ENCODE measurements at regions not wholly inside any gene's neighbourhood (a gene's known extent, or its start where the extent isn't known, plus 50 kb on each side); places are given as distances from the start of the nearest gene placed in this dataset.

DNA sequence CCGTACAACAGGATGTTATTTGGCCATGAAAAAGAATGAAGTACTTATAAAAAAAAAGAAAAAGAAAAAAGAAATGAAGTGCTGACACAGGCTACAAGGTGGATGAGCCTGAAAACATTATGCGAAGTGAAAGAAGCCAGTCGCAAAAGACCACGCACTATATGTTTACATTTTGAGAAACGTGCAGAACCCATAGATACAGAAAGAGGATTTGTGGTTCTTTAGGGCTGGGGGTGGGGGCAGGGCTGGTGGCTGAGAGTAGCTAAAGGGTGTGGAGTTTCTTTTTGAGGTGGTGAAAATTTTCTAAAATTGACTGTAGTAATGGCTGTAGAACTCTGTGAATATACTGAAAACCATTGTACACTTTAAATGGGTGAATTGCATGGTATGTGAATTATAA lies 86.0 kb upstream of the FAM20C start:
- Histone ChIP-seq H4K20me1 (ENCODE audit: insufficient read depth) (no peaks in the 10 kb centered on the region), H3K27ac (ENCODE audit: low read depth, low read length) (no peak overlapping the region), H3K79me2 (ENCODE audit: insufficient read depth, low read length) (no peaks in the 10 kb centered on the region), H3K9me2 (ENCODE audit: insufficient read depth) (no peaks in the 10 kb centered on the region), H3K4me1 (ENCODE audit: control insufficient read depth in 1 of 2, insufficient read depth in 2 of 2, low read length in 2 of 2) (peaks cover 0 to 7% of the 10 kb centered on the region in 2 experiments; a peak in 2 of 4 replicates), H3K4me2 (ENCODE audit: low read length) (no peak overlapping the region), H3K9ac (ENCODE audit: low read length) (no peak overlapping the region), H3K4me3 (replicated peaks in 1 of 2; ENCODE audit: low read depth in 1 of 2, low read length in 2 of 2) (no peak overlapping the region), H3K36me3 (ENCODE audit: control insufficient read depth in 1 of 2, insufficient read depth in 2 of 2, low read length in 2 of 2) (no peaks in the 10 kb centered on the region), H3K9me3 (ENCODE audit: control insufficient read depth in 1 of 2, insufficient read depth in 1 of 2, low read depth in 1 of 2, low read length in 2 of 2) (no peaks in the 10 kb centered on the region), H2AFZ (ENCODE audit: low read depth, low read length, poor library complexity, severe bottlenecking) (no peak overlapping the region), H3K27me3 (ENCODE audit: insufficient read depth, low read length) (peaks cover 20% of the 10 kb centered on the region)
- DNase-seq (ENCODE audit: low read depth, low spot score) (no peak), ATAC-seq (no peak)
- TF ChIP-seq POLR2A (IDR thresholded peaks at IDR 0.05; ENCODE audit: borderline replicate concordance, extremely low read depth, insufficient read depth, insufficient read length) (no peak), FOSL1 (IDR thresholded peaks at IDR 0.05; ENCODE audit: low read depth) (no peak), EGR1 (IDR thresholded peaks at IDR 0.05; ENCODE audit: low read depth) (no peak), TCF7L2 (IDR thresholded peaks at IDR 0.05; ENCODE audit: borderline replicate concordance, extremely low read depth, insufficient read depth, insufficient read length) (no peak), SIN3A (IDR thresholded peaks at IDR 0.05; ENCODE audit: low read depth) (no peak), EZH2 (IDR thresholded peaks at IDR 0.05) (no peak), CEBPB (IDR thresholded peaks at IDR 0.05; ENCODE audit: low read depth) (no peak), JUND (IDR thresholded peaks at IDR 0.05) (no peak), POLR2AphosphoS5 (IDR thresholded peaks at IDR 0.05; ENCODE audit: low read depth, low read length) (no peak), ZFX (IDR thresholded peaks at IDR 0.05) (no peak)
- TF ChIP-seq, protein P1, sequence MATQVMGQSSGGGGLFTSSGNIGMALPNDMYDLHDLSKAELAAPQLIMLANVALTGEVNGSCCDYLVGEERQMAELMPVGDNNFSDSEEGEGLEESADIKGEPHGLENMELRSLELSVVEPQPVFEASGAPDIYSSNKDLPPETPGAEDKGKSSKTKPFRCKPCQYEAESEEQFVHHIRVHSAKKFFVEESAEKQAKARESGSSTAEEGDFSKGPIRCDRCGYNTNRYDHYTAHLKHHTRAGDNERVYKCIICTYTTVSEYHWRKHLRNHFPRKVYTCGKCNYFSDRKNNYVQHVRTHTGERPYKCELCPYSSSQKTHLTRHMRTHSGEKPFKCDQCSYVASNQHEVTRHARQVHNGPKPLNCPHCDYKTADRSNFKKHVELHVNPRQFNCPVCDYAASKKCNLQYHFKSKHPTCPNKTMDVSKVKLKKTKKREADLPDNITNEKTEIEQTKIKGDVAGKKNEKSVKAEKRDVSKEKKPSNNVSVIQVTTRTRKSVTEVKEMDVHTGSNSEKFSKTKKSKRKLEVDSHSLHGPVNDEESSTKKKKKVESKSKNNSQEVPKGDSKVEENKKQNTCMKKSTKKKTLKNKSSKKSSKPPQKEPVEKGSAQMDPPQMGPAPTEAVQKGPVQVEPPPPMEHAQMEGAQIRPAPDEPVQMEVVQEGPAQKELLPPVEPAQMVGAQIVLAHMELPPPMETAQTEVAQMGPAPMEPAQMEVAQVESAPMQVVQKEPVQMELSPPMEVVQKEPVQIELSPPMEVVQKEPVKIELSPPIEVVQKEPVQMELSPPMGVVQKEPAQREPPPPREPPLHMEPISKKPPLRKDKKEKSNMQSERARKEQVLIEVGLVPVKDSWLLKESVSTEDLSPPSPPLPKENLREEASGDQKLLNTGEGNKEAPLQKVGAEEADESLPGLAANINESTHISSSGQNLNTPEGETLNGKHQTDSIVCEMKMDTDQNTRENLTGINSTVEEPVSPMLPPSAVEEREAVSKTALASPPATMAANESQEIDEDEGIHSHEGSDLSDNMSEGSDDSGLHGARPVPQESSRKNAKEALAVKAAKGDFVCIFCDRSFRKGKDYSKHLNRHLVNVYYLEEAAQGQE (IDR thresholded peaks at IDR 0.05; ENCODE audit: low read depth), result no peak
- TF ChIP-seq, protein P2, sequence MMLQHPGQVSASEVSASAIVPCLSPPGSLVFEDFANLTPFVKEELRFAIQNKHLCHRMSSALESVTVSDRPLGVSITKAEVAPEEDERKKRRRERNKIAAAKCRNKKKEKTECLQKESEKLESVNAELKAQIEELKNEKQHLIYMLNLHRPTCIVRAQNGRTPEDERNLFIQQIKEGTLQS (IDR thresholded peaks at IDR 0.05), result no peak
- TF ChIP-seq, protein P3, sequence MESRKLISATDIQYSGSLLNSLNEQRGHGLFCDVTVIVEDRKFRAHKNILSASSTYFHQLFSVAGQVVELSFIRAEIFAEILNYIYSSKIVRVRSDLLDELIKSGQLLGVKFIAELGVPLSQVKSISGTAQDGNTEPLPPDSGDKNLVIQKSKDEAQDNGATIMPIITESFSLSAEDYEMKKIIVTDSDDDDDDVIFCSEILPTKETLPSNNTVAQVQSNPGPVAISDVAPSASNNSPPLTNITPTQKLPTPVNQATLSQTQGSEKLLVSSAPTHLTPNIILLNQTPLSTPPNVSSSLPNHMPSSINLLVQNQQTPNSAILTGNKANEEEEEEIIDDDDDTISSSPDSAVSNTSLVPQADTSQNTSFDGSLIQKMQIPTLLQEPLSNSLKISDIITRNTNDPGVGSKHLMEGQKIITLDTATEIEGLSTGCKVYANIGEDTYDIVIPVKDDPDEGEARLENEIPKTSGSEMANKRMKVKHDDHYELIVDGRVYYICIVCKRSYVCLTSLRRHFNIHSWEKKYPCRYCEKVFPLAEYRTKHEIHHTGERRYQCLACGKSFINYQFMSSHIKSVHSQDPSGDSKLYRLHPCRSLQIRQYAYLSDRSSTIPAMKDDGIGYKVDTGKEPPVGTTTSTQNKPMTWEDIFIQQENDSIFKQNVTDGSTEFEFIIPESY (IDR thresholded peaks at IDR 0.05; ENCODE audit: extremely low read depth, insufficient replicate concordance, low read length), result no peak
- ChIA-PET CTCF (no interaction called here), POLR2A (no interaction called here), RAD21 (ENCODE audit: low non-redundant PET in 1 of 2, low total read pairs in 2 of 2, uncharacterized antibody in 2 of 2, unreplicated experiment in 2 of 2) (no interaction called here)
- intact Hi-C loops (cut with micrococcal nuclease), result no loop called here
- BruUV-seq (replicated peaks), result no TSS peak
